T1000 (cell line): ENCODE measurements at regions not wholly inside any gene's neighbourhood (a gene's known extent, or its start where the extent isn't known, plus 50 kb on each side); places are given as distances from the start of the nearest gene placed in this dataset.
A peak's percentile ranks its signal among the peaks of the same experiment; 100 is the strongest.

Source experiments
- DNase-seq: peaks from one replicate; lab custom pipeline; 2025; ENCODE audit warnings: mixed read lengths; lab: John Stamatoyannopoulos, UW

GRCh38 chr10:85008488-85009184, 680.2 kb downstream of the CCSER2 start:
- no peak for DNase-seq

DNA sequence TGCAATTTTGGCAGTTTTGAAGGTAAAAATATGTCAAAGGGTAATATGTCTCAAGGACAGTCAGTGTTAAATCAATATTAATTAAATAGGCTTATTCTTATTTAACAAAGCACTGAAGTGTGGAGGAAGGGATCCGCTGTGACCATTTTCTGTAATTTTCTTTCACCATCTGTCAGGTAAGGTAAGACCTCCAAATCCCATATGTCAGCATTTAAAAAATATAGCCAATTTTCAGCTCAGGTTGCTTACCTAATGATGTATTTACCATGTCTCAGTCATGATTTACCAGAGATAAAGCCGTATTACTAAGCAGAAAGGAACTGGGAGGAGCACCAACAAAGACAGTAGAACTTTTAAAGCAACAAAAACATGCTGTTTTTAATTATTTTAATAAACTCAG, 683.9 kb downstream of the CCSER2 start:
- no peak for DNase-seq

DNA sequence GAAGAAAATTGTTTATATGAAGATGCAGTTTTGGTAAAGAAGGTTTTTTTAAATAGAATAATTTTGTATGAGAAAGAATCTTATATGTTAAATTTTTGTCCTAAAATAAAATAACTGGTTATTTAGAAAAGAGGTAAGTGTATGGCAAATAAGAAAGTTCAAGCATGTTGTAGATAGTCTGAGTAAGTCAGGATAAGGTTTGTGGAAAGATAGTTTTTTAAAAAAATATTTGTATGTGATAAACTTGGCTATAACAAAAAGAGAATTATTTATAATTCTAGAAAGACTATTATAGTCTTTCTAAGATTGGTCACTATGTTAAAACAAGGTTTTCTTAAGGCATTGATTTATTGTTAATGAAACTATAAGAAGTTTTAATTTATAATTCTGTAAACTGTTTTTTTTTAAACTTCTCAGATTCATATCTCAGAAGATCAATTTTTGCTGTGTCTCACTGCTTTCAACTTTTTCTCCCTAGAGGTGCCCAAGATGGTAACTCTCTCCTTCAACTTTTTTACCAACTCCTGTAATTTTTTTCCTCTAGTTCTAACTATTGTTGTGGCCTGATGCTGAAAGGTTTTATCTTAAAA, 698.6 kb downstream of the CCSER2 start:
- DNase-seq, result no peak

- DNase-seq, result no peak
Observed at GRCh38 chr10:85032981-85033380, 704.6 kb downstream of the CCSER2 start.

DNA sequence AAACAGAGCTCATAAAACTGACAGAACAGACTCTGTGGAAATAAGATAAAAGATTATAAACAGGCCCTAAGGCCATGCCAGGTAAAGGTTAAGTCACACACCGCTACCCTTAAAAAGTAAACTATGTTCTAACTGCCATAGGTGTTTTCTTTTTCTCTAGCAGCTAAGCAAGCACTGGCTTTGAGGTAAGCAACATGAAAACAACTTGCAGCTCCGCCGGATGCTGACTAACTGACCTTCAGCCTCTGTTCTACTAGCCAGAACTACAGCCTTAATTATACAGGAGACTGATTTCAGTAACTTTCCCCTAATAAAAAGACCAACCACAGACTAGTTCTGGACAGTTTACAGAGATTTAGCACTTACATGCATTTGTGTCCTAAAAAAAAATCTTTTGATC, 708.3 kb downstream of the CCSER2 start:
- no peak for DNase-seq

GRCh38 chr10:85039311-85039710, 710.9 kb downstream of the CCSER2 start:
- DNase-seq, result no peak

DNA sequence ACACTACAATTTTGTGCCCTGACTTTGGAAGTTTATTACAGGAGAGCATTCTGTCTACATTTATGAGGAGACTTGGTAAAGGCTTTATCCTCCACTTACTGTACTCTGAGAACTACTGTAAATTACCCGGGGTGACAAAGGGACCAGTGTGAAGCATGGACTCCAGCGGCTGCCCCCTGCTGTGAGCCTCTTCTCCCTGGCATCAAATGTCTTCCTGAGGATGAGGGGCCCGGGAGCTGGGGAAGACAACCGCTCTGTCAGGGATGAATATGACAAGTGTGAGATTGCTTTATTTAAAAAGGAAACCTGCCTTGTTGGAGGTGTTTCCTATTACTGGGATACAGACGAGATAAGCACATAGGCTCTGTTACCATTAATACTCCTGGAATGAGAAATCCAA, 714.8 kb downstream of the CCSER2 start:
- no peak for DNase-seq

DNA sequence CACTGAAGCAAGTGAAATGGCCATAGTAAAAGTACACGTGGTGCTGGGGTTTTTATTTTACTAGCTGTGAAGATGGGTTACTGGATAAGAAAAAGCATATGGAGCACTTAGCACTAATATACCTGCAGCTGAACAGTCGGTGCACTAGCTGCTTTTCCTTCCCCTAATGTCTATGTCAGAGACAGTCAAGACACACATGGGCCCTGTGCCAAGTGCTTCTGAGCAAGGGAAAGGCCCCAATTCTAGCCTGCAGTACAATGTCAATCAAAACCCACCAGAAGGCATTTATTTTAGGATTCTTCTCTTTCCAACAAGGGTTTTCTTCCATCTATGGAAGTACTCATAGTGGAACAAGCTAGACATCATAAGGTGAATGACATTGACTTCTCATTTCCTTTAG, 716.7 kb downstream of the CCSER2 start:
- no peak for DNase-seq

DNA sequence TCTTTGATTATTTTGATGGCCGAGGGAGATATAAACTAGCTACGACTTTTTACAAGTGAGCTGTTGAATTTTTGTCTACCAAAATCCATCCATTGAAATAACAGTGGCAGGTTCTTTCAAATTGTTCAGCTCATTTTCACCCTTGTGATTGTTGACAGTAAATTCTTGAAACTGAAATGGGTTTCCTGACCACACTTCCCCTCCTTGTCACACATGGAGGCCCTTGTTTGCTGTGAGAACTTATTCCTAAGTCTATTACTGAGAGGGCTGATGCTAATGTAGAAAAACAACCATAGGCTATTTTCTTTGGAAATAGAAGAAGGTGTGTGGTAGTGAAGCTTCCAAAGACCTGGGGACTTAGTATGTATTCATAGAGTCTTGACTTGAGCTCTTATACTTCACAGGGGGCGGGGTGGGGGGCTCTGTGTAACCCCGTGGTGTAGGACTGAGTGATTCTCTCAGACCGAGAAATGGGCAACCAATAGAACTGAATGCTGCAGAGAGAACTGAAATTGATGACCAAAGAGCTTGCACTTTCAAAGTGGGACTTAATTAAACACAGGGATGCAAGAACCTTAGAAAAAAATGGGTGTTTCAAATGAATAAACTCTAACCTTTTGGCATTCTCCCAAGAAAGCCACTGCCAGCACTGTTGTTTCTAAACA, 718.9 kb downstream of the CCSER2 start:
- no peak for DNase-seq

DNA sequence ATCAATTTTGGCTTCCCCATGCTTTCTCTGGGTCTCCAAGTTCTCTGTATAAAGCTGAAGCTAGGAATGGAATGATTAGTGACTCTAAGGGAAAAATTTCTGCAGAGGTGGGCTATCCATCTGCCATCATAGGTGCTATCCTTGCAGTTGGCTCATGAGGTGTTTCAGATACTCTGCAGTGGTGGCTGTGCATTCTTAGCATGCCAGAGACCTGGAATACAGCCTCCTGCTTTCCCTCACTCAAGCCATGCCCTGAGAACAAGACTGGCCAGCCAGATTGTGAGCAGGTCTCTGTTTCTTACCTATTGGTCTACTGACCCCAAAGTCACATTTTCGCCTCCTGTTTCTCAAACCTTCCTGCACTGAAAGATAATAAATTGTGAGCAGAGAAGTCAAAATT, 719.6 kb downstream of the CCSER2 start:
- no peak for DNase-seq

DNA sequence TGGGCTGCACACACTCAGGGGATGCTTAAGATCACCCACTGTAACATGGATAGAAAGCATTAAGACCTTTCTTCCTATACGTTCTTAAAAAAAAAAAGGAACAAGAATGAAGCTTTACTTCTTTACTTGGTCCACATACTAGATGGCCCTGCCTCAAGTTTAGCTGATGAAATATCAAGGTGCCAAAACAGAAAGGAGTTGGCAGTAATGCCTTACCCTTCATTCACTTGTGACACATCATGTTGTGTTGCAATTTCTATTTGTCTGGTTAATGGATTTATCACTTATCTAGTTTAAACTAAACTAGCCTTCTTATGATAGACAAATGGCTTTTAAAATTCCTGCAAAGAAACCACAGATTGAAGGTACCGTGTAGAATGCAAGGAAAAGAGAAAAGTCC, 720.3 kb downstream of the CCSER2 start:
- no peak for DNase-seq

DNA sequence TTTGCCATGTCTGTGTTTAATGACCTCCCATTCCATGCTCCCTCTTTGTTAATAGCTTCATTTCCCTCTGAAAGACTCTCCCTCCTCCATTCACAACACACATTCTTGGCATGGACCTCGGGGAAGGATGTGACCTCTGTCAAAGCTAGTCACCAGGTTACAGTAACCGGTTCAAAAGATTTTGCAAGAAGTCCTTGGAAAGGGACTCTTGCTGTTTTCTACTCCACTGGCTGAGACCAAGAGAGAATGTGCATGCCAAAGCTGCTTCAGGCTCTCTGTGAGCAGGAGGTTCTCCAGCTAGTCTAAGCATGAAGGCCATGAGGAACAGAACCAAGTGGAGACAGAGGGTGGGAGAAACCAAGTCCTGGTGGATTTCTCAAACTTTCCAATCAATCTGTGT, 732.6 kb downstream of the CCSER2 start:
- DNase-seq, result no peak

DNA sequence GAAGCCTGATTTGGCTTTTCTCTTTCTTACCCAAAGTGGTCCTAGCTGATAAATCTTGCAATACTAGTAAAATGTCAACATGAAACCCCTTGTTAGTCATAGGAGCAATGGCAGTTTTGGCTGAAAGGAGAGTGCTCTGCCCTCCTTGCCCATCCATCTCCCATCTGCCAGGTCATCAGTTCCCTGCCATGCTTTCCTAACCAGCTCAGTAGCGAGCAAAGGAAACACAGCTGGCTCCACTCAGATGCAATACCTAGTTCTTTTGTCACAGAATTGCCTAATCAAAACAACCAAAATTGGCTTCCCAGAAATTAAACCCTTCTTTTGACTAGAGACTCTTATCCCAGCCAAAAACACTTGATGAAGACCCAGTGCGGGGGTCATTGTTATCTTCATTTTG, 733.0 kb downstream of the CCSER2 start:
- DNase-seq, result no peak

DNA sequence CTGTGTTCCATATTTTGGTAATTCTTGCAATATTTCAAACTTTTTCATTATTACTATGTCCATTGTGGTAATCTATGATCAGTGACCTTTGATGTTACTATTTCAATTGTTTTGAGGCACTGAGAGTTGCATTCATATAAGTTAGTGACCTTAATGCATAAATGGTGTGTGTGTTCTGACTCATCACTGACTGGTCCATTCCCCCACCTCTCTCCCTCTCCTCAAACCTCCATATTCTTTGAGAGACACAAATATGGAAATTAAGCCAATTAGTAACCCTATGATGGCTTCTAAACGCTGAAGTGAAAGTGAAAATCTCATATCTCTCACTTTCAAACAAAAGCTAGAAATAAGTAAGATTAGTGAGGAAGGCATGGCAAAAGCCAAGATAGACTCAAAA, 739.6 kb downstream of the CCSER2 start:
- DNase-seq, result no peak

- no peak for DNase-seq
Observed at GRCh38 chr10:85080934-85081333, 752.5 kb downstream of the CCSER2 start.

GRCh38 chr10:85098835-85099521, 770.6 kb downstream of the CCSER2 start:
- no peak for DNase-seq

- DNase-seq, result no peak
Observed at GRCh38 chr10:85100495-85100894, 772.1 kb downstream of the CCSER2 start.

DNA sequence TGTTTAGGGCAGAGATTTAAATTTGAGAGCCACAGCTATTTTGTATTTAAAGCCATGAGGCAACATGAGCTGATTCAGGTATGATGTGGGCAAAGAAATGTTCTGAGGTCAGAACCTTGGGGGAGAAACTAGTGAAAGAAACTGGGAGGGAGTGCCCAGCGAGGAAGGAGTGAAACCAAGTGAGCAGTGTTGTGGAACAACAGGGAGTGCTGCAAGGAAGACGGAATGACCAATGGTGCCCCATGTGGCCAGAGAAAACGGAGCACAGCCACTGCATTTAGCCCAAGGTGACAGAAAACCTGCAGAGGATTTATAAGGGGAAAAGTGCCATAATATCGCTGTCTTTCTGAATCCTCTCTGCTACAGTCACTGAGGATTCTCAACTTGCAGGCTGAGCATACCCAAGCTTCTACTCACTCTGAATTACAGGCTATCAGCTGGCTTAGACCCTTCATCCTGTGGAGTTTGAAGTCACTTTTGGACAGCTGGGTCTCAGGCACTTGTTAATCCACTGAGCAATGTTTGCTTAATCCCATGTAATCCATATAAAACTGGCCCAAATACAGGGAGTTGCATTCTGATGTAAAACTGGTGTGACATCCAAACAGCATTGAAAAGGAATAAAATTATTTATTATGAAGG, 777.3 kb downstream of the CCSER2 start:
- DNase-seq, result no peak

DNA sequence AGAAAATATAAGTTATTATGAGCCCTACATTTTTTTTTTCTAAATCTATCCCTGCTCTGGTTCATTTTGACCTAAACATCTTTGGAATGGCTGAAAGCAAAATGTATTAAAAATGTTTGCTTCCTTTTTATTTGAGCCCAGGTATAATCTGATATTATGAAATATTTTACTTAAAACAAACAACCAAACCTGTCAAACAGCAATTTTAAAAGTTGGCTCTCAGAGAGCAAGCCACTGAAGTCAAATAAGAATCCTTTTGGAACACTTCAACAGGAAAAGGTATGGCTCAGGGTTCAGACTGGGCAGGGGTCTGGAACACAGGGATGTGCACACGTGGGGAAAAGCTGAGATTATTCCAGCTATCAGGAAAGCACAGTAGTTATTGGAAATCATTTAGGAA, 782.9 kb downstream of the CCSER2 start:
- DNase-seq, result no peak

DNA sequence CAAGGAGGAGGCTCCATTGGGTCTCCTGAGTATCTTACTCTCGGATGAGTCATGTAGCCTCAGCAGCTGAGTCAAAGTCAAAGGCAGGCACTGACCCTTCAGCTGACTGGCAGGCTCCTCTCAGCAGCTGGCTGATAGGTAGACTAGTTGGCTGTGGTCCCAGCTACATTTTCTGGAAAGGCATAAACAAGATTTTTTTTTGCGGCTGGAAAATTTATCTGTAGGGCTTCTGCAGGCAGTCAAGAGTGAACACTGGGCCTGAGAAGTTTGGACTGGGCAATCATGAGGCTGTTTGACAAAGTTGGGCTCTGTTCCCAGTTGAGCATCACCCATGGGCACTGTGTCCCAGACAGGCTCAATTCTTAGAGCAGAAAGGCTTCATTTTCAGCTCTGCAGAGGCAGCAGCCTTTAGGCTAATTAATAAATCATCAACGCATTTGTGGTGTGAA, 796.2 kb downstream of the CCSER2 start:
- DNase-seq, result peak; percentile 72

- DNase-seq, result no peak
Observed at GRCh38 chr10:85137253-85137652, 808.9 kb downstream of the CCSER2 start.

DNA sequence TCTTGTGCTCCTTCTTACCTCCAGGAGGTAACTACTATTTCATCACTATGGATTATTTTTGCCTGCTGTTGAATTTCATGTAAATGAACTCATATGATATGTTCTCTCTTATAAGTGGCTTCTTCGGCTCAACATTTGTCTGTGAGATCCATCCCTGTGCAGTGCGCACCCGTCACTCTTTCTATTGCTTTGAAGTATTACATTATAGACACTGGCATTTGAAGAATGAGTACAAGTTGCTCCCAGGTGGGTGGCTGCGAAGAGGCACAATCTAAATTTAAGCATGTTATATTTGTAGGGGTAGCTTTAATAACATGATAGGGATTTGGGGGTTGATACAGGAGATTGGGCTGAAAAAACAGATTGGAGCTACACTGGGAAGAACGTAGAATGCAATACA, 809.7 kb downstream of the CCSER2 start:
- no peak for DNase-seq
